Astrocyte of the spinal cord (primary cell): ENCODE measurements at regions not wholly inside any gene's neighbourhood (a gene's known extent, or its start where the extent isn't known, plus 50 kb on each side); places are given as distances from the start of the nearest gene placed in this dataset.
A peak's percentile ranks its signal among the peaks of the same experiment; 100 is the strongest.

Experiments
- DNase-seq: peaks from one replicate; pipeline ENCODE4 v3.0.0; 2011; ENCODE audit warnings: low read depth, low spot score
- H3K4me3 ChIP-seq: 2 replicates; pipeline ENCODE4 v1.5.1; 2011; ENCODE audit warnings: low read depth, mild to moderate bottlenecking, low read length, moderate library complexity
- CTCF ChIP-seq: IDR thresholded peaks from 2 replicates; pipeline ENCODE4 v1.5.1; 2012; ENCODE audit warnings: low read depth, mild to moderate bottlenecking, low read length, inconsistent platforms
- in situ Hi-C: cut with HindIII; loops from 2 replicates; pipeline ENCODE4 v1.10.0; 2017; ENCODE audit warnings: low sequenced_read_pairs

DNA sequence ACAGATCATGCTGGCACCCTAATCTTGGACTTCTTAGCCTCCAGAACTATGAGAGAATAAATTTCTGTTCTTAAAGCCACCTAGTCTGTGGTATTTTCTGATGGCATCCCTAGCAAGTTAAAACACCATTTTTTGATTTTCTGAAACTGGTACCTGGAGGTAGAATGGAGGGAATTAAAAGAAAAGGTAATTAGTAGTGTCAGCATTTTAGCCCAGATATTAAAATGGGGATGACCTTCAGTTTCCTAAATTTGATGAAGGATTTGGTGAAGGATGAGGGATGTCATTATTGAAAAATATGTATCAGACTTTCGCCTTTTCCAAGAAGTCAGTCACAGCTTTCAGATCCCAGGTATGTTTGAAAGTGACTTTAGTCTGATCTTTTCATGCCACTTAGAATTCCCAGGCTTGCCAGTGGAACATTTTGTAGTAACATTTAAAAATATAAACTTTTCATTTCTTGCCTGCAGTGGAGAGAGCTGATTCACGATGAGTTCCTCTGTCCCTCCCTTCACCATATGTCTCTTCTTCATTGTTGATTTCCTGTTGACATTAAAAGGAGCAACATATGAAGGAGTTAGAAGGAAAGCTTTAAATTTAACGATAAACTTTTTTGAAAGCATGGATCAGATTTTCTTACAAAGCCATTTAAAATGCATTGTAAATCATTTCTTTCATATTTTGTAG is 169.4 kb downstream of the SLIT2 start:
- in situ Hi-C loops, result no loop called here
- no peak for DNase-seq
- no peak overlapping the region for H3K4me3 ChIP-seq
- TF ChIP-seq CTCF, result no peak

- in situ Hi-C loops, result no loop called here
- no peak overlapping the region for H3K4me3 ChIP-seq
- DNase-seq, result no peak
- TF ChIP-seq CTCF, result no peak
Observed at GRCh38 chr4:20421603-20421985, 169.9 kb downstream of the SLIT2 start.

- TF ChIP-seq CTCF, result peak; percentile 68
- DNase-seq, result peak; percentile 58
- H3K4me3 ChIP-seq, result no peak overlapping the region
- in situ Hi-C loops, result no loop called here
Observed at GRCh38 chr4:20422398-20422797, 170.7 kb downstream of the SLIT2 start.

DNA sequence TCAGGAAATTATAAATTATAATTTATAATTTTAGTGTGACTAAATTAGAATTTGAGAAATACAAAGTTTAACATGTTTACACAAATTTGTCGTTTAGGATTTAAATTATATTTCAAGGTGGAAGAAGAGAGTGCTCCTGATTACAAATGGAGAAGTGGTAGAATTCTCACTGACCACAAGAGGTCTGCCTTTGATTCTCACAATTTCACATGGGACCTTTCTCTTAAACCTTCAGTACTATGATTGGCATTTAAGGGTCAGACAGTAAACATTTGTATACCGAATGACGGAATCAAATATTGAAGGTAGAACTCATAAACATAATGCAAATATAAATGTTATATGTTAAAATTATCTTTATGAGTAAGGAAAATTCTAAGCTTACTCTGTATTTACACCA is 171.7 kb downstream of the SLIT2 start:
- in situ Hi-C loops, result no loop called here
- TF ChIP-seq CTCF, result no peak
- DNase-seq, result no peak
- no peak overlapping the region for H3K4me3 ChIP-seq

DNA sequence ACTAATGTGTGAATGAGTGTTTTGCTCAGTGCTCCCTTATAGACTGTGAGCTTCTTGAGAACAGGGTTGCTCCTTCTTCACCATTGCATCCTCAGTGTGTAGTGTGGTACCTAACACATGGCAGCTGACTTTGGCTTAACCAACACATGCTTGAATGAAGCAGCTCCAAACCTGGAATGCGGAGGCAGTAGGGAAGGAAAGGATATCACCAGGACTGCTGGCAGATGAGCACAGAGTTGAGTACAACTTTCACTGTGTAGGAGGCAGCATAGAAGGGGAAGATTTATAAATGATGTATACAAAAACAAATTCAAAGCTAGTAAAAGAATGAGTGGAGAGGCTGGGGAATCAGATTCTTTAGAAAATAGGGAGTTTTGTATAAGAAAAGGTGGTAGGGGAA is 174.3 kb downstream of the SLIT2 start:
- TF ChIP-seq CTCF, result no peak
- H3K4me3 ChIP-seq, result no peak overlapping the region
- no peak for DNase-seq
- in situ Hi-C loops, result no loop called here

DNA sequence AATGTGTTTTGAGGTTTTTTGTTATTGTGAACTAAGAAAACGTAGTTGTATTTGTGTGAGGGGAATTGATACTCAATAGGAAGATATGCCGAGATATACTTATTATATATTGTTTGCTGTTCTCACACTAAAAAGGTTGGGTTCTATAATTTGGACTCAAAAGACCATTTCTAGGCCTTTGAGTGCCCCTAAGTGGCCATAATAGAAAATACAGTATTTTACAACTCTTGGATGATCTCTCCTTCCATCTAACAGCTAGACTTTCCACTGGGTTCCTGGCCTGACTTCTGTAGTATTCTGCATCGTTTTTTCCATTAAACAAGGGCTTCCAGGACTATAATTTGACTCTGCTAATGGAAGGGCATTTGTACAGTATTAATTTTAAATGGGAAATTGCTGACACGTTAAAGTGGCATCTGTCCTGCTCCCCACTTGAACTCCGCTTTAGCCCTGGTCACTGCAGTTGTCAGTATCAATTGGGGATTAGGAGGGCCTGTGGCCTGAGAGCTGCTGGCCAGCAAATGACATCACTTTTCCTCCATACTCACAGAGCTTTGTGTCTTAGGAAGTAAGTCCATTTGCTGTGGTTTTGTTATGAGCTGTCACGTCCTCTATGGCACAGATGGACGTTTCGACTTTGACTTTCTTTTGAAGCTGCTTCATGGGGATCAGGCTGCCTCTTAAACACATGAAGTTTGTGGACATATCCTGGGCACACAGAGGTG is 176.9 kb downstream of the SLIT2 start:
- no peak overlapping the region for H3K4me3 ChIP-seq
- peak; percentile 40 for DNase-seq
- TF ChIP-seq CTCF, result peak; percentile 27
- in situ Hi-C loops, result no loop called here
